ENCODE measurements at regions not wholly inside any gene's neighbourhood (a gene's known extent, or its start where the extent isn't known, plus 50 kb on each side); places are given as distances from the start of the nearest gene placed in this dataset.

DNA sequence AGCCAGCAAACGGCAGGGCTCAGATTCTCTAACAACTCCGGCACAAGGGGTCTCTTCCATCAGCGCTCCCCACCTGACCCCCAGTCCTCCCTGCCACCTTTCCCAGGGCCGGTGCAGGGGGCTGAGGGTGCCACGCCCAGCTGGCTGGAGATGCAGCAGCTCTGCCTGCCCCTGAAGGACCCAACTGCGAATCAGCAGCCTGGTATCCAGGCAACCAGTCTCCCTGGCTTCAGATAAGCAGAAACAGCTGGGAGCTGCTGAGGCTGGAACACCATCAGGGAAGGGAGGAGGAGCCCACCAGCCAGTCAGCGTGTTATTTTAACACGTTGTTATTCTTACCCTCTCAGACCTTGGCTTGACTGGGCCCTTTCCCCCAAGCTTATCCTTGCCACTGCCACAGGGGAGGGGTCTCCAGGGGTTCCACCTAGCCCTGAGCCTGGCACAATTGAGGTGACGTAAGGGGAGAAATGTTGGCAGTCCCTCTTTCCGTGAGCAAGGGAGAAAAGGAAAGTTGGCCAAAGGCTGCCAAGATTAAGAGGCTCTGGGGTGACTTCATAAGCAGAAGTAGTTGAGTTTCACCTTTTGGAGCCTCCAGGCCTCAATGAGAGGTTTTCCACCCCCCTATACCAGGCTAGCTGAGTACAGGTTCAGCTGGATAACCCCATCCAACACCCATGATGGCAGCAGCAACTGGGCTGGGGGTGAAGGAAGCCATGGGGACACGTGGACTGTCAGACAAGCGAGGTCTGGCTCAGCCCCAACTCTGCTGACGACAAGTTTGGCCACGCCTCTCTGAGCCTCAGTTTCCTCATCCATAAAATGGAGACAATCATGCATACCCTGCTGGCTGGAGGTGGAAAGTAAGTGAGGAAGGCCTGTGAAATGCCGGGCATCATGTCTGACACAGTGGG lies 91.1 kb downstream of the IRF2BPL start:
- no peaks in the 10 kb centered on the region for H3K27me3 ChIP-seq (ENCODE audit: insufficient read depth)
- WGBS (ENCODE audit: low lambda C conversion rate) = 66% methylated on average over 13 of the region's 15 CpGs
- peak overlapping the region; percentile 52; the same call in 1 of the 2 replicates for H3K4me2 ChIP-seq
- peak overlapping the region; percentile 38; the same call in 1 of the 2 replicates for H3K9ac ChIP-seq
- H3K4me1 ChIP-seq (ENCODE audit: control insufficient read depth in 1 of 2, insufficient read depth in 2 of 2, low read depth in 1 of 2, low read length in 1 of 2) = peaks cover 23 to 50% of the 10 kb centered on the region in 2 experiments
- no peaks in the 10 kb centered on the region for H4K20me1 ChIP-seq (ENCODE audit: insufficient read depth)
- no peaks in the 10 kb centered on the region for H3K36me3 ChIP-seq (replicated peaks in 1 of 2; ENCODE audit: control insufficient read depth in 1 of 2, insufficient read depth in 2 of 2, low read length in 1 of 2)
- no peak overlapping the region for H3K4me3 ChIP-seq (ENCODE audit: low read depth in 2 of 2, low read length in 1 of 2)
- DNase-seq = peak; percentile 93
- no peaks in the 10 kb centered on the region for H3K79me2 ChIP-seq (ENCODE audit: insufficient read depth)
- peak overlapping the region; percentile 89 to 97 for H3K27ac ChIP-seq (ENCODE audit: low read depth in 2 of 2, low read length in 1 of 2)
- H3F3A ChIP-seq (replicated peaks; ENCODE audit: insufficient read depth) = peaks cover 12% of the 10 kb centered on the region
- ChIA-PET POLR2A (interaction anchor here (0.9 to 3.9 kb wide), 5 partner anchors 18 to 90 kb away, joined by 3 to 20 read pairs (median 3); no protein-coding TSS in a partner anchor), CTCF (interaction anchor here (1.0 to 12.2 kb wide), 8 partner anchors 10 to 116 kb away, joined by 3 to 133 read pairs (median 7); no protein-coding TSS in a partner anchor)
- peak overlapping the region; percentile 39; the same call in 1 of the 2 replicates for H2AFZ ChIP-seq (ENCODE audit: low read depth)
- no peaks in the 10 kb centered on the region for H3K9me3 ChIP-seq
- no peaks in the 10 kb centered on the region for H3K9me2 ChIP-seq
- TF ChIP-seq, protein P1, sequence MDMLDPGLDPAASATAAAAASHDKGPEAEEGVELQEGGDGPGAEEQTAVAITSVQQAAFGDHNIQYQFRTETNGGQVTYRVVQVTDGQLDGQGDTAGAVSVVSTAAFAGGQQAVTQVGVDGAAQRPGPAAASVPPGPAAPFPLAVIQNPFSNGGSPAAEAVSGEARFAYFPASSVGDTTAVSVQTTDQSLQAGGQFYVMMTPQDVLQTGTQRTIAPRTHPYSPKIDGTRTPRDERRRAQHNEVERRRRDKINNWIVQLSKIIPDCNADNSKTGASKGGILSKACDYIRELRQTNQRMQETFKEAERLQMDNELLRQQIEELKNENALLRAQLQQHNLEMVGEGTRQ (IDR thresholded peaks at IDR 0.05; ENCODE audit: borderline replicate concordance, low read depth, low read length) = no peak
- no peak for TF ChIP-seq SMC3 (IDR thresholded peaks at IDR 0.05; ENCODE audit: low read depth, low read length)
- TF ChIP-seq ELF1 (IDR thresholded peaks at IDR 0.05) = no peak
- TF ChIP-seq RFX5 (IDR thresholded peaks at IDR 0.05; ENCODE audit: low read length) = no peak
- TF ChIP-seq RAD21 (IDR thresholded peaks at IDR 0.05; ENCODE audit: low read length) = peak; percentile 35
- TF ChIP-seq, protein P2, sequence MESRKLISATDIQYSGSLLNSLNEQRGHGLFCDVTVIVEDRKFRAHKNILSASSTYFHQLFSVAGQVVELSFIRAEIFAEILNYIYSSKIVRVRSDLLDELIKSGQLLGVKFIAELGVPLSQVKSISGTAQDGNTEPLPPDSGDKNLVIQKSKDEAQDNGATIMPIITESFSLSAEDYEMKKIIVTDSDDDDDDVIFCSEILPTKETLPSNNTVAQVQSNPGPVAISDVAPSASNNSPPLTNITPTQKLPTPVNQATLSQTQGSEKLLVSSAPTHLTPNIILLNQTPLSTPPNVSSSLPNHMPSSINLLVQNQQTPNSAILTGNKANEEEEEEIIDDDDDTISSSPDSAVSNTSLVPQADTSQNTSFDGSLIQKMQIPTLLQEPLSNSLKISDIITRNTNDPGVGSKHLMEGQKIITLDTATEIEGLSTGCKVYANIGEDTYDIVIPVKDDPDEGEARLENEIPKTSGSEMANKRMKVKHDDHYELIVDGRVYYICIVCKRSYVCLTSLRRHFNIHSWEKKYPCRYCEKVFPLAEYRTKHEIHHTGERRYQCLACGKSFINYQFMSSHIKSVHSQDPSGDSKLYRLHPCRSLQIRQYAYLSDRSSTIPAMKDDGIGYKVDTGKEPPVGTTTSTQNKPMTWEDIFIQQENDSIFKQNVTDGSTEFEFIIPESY (IDR thresholded peaks at IDR 0.05; ENCODE audit: borderline replicate concordance, low read depth) = no peak
- TF ChIP-seq, protein P3, sequence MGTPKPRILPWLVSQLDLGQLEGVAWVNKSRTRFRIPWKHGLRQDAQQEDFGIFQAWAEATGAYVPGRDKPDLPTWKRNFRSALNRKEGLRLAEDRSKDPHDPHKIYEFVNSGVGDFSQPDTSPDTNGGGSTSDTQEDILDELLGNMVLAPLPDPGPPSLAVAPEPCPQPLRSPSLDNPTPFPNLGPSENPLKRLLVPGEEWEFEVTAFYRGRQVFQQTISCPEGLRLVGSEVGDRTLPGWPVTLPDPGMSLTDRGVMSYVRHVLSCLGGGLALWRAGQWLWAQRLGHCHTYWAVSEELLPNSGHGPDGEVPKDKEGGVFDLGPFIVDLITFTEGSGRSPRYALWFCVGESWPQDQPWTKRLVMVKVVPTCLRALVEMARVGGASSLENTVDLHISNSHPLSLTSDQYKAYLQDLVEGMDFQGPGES (IDR thresholded peaks at IDR 0.05; ENCODE audit: low read depth, low read length) = no peak
- TF ChIP-seq TCF12 (IDR thresholded peaks at IDR 0.05) = peak; percentile 85
- TF ChIP-seq EP300 (IDR thresholded peaks at IDR 0.05; ENCODE audit: borderline replicate concordance in 1 of 2, low read depth in 1 of 2, low read length in 1 of 2) = no peak; a peak in 1 of 4 replicates
- TF ChIP-seq RXRA (IDR thresholded peaks at IDR 0.05; ENCODE audit: borderline replicate concordance, low read depth) = no peak
- peak; percentile 30; the same call in 1 of the 2 replicates for TF ChIP-seq FOXJ3 (CRISPR knock-in tag; IDR thresholded peaks at IDR 0.05)
- TF ChIP-seq, protein P4, sequence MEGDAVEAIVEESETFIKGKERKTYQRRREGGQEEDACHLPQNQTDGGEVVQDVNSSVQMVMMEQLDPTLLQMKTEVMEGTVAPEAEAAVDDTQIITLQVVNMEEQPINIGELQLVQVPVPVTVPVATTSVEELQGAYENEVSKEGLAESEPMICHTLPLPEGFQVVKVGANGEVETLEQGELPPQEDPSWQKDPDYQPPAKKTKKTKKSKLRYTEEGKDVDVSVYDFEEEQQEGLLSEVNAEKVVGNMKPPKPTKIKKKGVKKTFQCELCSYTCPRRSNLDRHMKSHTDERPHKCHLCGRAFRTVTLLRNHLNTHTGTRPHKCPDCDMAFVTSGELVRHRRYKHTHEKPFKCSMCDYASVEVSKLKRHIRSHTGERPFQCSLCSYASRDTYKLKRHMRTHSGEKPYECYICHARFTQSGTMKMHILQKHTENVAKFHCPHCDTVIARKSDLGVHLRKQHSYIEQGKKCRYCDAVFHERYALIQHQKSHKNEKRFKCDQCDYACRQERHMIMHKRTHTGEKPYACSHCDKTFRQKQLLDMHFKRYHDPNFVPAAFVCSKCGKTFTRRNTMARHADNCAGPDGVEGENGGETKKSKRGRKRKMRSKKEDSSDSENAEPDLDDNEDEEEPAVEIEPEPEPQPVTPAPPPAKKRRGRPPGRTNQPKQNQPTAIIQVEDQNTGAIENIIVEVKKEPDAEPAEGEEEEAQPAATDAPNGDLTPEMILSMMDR (IDR thresholded peaks at IDR 0.05) = no peak
- TF ChIP-seq, protein P5, sequence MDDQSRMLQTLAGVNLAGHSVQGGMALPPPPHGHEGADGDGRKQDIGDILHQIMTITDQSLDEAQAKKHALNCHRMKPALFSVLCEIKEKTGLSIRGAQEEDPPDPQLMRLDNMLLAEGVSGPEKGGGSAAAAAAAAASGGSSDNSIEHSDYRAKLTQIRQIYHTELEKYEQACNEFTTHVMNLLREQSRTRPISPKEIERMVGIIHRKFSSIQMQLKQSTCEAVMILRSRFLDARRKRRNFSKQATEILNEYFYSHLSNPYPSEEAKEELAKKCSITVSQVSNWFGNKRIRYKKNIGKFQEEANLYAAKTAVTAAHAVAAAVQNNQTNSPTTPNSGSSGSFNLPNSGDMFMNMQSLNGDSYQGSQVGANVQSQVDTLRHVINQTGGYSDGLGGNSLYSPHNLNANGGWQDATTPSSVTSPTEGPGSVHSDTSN (IDR thresholded peaks at IDR 0.05) = no peak
- no peak for TF ChIP-seq GABPA (IDR thresholded peaks at IDR 0.05; ENCODE audit: low read depth)
- peak; percentile 55 for TF ChIP-seq CHD2 (IDR thresholded peaks at IDR 0.05; ENCODE audit: low read length, partially characterized antibody)
- TF ChIP-seq EZH2phosphoT487 (IDR thresholded peaks at IDR 0.05; ENCODE audit: borderline replicate concordance, low read depth) = no peak
- no peak for TF ChIP-seq FOSL2 (IDR thresholded peaks at IDR 0.05; ENCODE audit: borderline replicate concordance, low read depth)
- TF ChIP-seq, protein P6, sequence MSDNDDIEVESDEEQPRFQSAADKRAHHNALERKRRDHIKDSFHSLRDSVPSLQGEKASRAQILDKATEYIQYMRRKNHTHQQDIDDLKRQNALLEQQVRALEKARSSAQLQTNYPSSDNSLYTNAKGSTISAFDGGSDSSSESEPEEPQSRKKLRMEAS (IDR thresholded peaks at IDR 0.05; ENCODE audit: low read depth) = no peak; the same call in 1 of the 2 replicates
- TF ChIP-seq, protein P7, sequence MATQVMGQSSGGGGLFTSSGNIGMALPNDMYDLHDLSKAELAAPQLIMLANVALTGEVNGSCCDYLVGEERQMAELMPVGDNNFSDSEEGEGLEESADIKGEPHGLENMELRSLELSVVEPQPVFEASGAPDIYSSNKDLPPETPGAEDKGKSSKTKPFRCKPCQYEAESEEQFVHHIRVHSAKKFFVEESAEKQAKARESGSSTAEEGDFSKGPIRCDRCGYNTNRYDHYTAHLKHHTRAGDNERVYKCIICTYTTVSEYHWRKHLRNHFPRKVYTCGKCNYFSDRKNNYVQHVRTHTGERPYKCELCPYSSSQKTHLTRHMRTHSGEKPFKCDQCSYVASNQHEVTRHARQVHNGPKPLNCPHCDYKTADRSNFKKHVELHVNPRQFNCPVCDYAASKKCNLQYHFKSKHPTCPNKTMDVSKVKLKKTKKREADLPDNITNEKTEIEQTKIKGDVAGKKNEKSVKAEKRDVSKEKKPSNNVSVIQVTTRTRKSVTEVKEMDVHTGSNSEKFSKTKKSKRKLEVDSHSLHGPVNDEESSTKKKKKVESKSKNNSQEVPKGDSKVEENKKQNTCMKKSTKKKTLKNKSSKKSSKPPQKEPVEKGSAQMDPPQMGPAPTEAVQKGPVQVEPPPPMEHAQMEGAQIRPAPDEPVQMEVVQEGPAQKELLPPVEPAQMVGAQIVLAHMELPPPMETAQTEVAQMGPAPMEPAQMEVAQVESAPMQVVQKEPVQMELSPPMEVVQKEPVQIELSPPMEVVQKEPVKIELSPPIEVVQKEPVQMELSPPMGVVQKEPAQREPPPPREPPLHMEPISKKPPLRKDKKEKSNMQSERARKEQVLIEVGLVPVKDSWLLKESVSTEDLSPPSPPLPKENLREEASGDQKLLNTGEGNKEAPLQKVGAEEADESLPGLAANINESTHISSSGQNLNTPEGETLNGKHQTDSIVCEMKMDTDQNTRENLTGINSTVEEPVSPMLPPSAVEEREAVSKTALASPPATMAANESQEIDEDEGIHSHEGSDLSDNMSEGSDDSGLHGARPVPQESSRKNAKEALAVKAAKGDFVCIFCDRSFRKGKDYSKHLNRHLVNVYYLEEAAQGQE (IDR thresholded peaks at IDR 0.05; ENCODE audit: low read depth, low read length) = no peak
- no peak for TF ChIP-seq FOXM1 (IDR thresholded peaks at IDR 0.05; ENCODE audit: low read depth)
